Umbilical cord (tissue), 1 donor: ENCODE measurements at regions not wholly inside any gene's neighbourhood (a gene's known extent, or its start where the extent isn't known, plus 50 kb on each side); places are given as distances from the start of the nearest gene placed in this dataset.

ENCODE experiments used
- DNase-seq: peaks from one replicate; pipeline ENCODE4 v3.0.0-alpha.2; 2015; ENCODE audit warnings: low spot score

- DNase-seq, result no peak
Observed at GRCh38 chrX:20477219-20477618, 210.5 kb upstream of the RPS6KA3 start.

GRCh38 chrX:20472620-20473258 lies 206.0 kb upstream of the RPS6KA3 start:
- no peak for DNase-seq

GRCh38 chrX:20472148-20472547 lies 205.4 kb upstream of the RPS6KA3 start:
- DNase-seq, result peak; percentile 28

GRCh38 chrX:20471483-20471882 lies 204.8 kb upstream of the RPS6KA3 start:
- DNase-seq, result no peak

- DNase-seq, result no peak
Observed at GRCh38 chrX:20463296-20464075, 196.8 kb upstream of the RPS6KA3 start.

GRCh38 chrX:20461576-20461975 lies 194.9 kb upstream of the RPS6KA3 start:
- no peak for DNase-seq

GRCh38 chrX:20461002-20461401 lies 194.3 kb upstream of the RPS6KA3 start:
- DNase-seq, result no peak

- DNase-seq, result no peak
Observed at GRCh38 chrX:20459410-20460350, 193.0 kb upstream of the RPS6KA3 start.

- no peak for DNase-seq
Observed at GRCh38 chrX:20456971-20457370, 190.3 kb upstream of the RPS6KA3 start.

GRCh38 chrX:20455001-20455400 lies 188.3 kb upstream of the RPS6KA3 start:
- DNase-seq, result no peak

- no peak for DNase-seq
Observed at GRCh38 chrX:20454117-20454516, 187.4 kb upstream of the RPS6KA3 start.

GRCh38 chrX:20452487-20452886 lies 185.8 kb upstream of the RPS6KA3 start:
- DNase-seq, result no peak

- no peak for DNase-seq
Observed at GRCh38 chrX:20451929-20452328, 185.2 kb upstream of the RPS6KA3 start.

- DNase-seq, result no peak
Observed at GRCh38 chrX:20445109-20445508, 178.4 kb upstream of the RPS6KA3 start.

- DNase-seq, result peak; percentile 48
Observed at GRCh38 chrX:20442597-20442996, 175.9 kb upstream of the RPS6KA3 start.

GRCh38 chrX:20441123-20441522 lies 174.4 kb upstream of the RPS6KA3 start:
- no peak for DNase-seq

- no peak for DNase-seq
Observed at GRCh38 chrX:20438871-20439526, 172.3 kb upstream of the RPS6KA3 start.

- DNase-seq, result no peak
Observed at GRCh38 chrX:20437683-20438082, 171.0 kb upstream of the RPS6KA3 start.

- no peak for DNase-seq
Observed at GRCh38 chrX:20435913-20436312, 169.2 kb upstream of the RPS6KA3 start.

- no peak for DNase-seq
Observed at GRCh38 chrX:20434986-20435385, 168.3 kb upstream of the RPS6KA3 start.

GRCh38 chrX:20433388-20433775 lies 166.7 kb upstream of the RPS6KA3 start:
- DNase-seq, result peak; percentile 21
